HCT116 (cell line): ENCODE measurements at regions not wholly inside any gene's neighbourhood (a gene's known extent, or its start where the extent isn't known, plus 50 kb on each side); places are given as distances from the start of the nearest gene placed in this dataset.

Experiments used
- ATAC-seq: fragments of 200-7000 bp; cut with Tn5 transposase; 2 replicates; pipeline ENCODE4 v1.9.1; 2020; ENCODE audit warnings: mild to moderate bottlenecking, moderate library complexity
- BruUV-seq: library from RNA; stranded (reverse); fragments of 400-500 nt; replicated peaks from 2 replicates; lab custom pipeline; 2021; lab: Mats Ljungman, UMichigan
- CTCF ChIA-PET: fragments of 300-600 bp; sonication (Branson Sonifier 250); formaldehyde crosslinking; loops from one replicate; lab custom pipeline; 2021; ENCODE audit warnings: antibody characterized with exemption; lab: Charles Lee
- POLR2A ChIA-PET: fragments of 300-600, 350-600 bp; sonication (Branson Sonifier 250); formaldehyde crosslinking; loops from one replicate; lab custom pipeline; 2021; ENCODE audit warnings: antibody characterized with exemption; lab: Charles Lee
- RAD21 ChIA-PET, 2 experiments: fragments of 300-600 bp; sonication (Branson Sonifier 250); formaldehyde crosslinking; loops; one replicate each; lab custom pipeline; 2023; ENCODE audit warnings: low total read pairs in 2 of 2; ENCODE audit not compliant: uncharacterized antibody in 2 of 2, unreplicated experiment in 2 of 2, low non-redundant PET in 1 of 2; lab: Charles Lee
- DNase-seq: peaks from one replicate; pipeline ENCODE4 v3.0.0-alpha.2; 2010; ENCODE audit warnings: low read depth, low spot score
- H2AFZ ChIP-seq: fragments of 200-600 bp; shearing (Covaris generic), sonication (generic); 2 replicates; pipeline ENCODE4 v1.6.1; 2017; ENCODE audit warnings: low read depth, mixed run types, mixed read lengths, antibody characterized with exemption, low read length; ENCODE audit not compliant: poor library complexity, severe bottlenecking
- H3K27ac ChIP-seq: 2 replicates; pipeline ENCODE4 v1.5.1; 2012; ENCODE audit warnings: low read depth, low read length
- H3K27me3 ChIP-seq: fragments of 200-600 bp; sonication (generic); 2 replicates; pipeline ENCODE4 v1.6.1; 2016; ENCODE audit warnings: mixed run types, low read length, mixed read lengths; ENCODE audit not compliant: insufficient read depth
- H3K36me3 ChIP-seq, 2 experiments: fragments of 200-500 bp in 1 of 2; fragments of 200-600 bp in 1 of 2; sonication (Bioruptor generic) in 1 of 2; sonication (generic) in 1 of 2; 2 replicates each; pipeline versions ENCODE4 v1.5.1 to v1.6.1; 2014 to 2016; ENCODE audit warnings: low read length in 2 of 2, inconsistent platforms in 1 of 2, mixed read lengths in 1 of 2, mixed run types in 1 of 2; ENCODE audit not compliant: insufficient read depth in 2 of 2, control insufficient read depth in 1 of 2
- H3K4me1 ChIP-seq, 2 experiments: fragments of 200-600 bp in 1 of 2; sonication (generic) in 1 of 2; 2 replicates each; pipeline versions ENCODE4 v1.5.1 to v1.6.1; 2012 to 2017; ENCODE audit warnings: low read length in 2 of 2, inconsistent platforms in 1 of 2, mild to moderate bottlenecking in 1 of 2, mixed read lengths in 1 of 2, mixed run types in 1 of 2, moderate library complexity in 1 of 2; ENCODE audit not compliant: insufficient read depth in 2 of 2, control insufficient read depth in 1 of 2
- H3K4me2 ChIP-seq: fragments of 200-600 bp; sonication (generic); 2 replicates; pipeline ENCODE4 v1.6.1; 2017; ENCODE audit warnings: mixed run types, low read length, mixed read lengths
- H3K4me3 ChIP-seq, 2 experiments: fragments of 200-600 bp in 1 of 2; sonication (generic) in 1 of 2; replicated peaks in 1 of 2; 2 replicates each; pipeline ENCODE4 v1.5.1; 2011 to 2016; ENCODE audit warnings: low read length in 2 of 2, control low read depth in 1 of 2, low read depth in 1 of 2, mild to moderate bottlenecking in 1 of 2, mixed read lengths in 1 of 2, mixed run types in 1 of 2
- H3K79me2 ChIP-seq: fragments of 200-600 bp; sonication (generic); 2 replicates; pipeline ENCODE4 v1.6.1; 2017; ENCODE audit warnings: mild to moderate bottlenecking, mixed run types, low read length, moderate library complexity, mixed read lengths; ENCODE audit not compliant: insufficient read depth
- H3K9ac ChIP-seq: fragments of 200-600 bp; sonication (generic); 2 replicates; pipeline ENCODE4 v1.6.1; 2016; ENCODE audit warnings: low read length, mixed read lengths
- H3K9me2 ChIP-seq: fragments of 200-600 bp; sonication (generic), shearing (Covaris generic); 2 replicates; pipeline ENCODE4 v1.6.1; 2017; ENCODE audit warnings: mixed run types, mild to moderate bottlenecking, moderate library complexity; ENCODE audit not compliant: insufficient read depth
- H3K9me3 ChIP-seq, 2 experiments: fragments of 200-500 bp in 1 of 2; fragments of 200-600 bp in 1 of 2; sonication (Bioruptor generic) in 1 of 2; sonication (generic) in 1 of 2; 2 replicates each; pipeline ENCODE4 v1.6.1; 2014 to 2017; ENCODE audit warnings: low read length in 2 of 2, mixed read lengths in 2 of 2, inconsistent platforms in 1 of 2, low read depth in 1 of 2, mild to moderate bottlenecking in 1 of 2, mixed run types in 1 of 2, moderate library complexity in 1 of 2; ENCODE audit not compliant: control insufficient read depth in 1 of 2, insufficient read depth in 1 of 2
- H4K20me1 ChIP-seq: fragments of 200-600 bp; sonication (generic), shearing (Covaris generic); 2 replicates; pipeline ENCODE4 v1.6.1; 2017; ENCODE audit warnings: mixed run types, mild to moderate bottlenecking, moderate library complexity; ENCODE audit not compliant: insufficient read depth
- ATF3 ChIP-seq: IDR thresholded peaks from 2 replicates; pipeline ENCODE4 v1.6.1; 2012
- ELF1 ChIP-seq: IDR thresholded peaks from 2 replicates; pipeline ENCODE4 v1.6.1; 2012; ENCODE audit warnings: low read depth, borderline replicate concordance
- EZH2phosphoT487 ChIP-seq: fragments of 200-600 bp; IDR thresholded peaks from 2 replicates; pipeline ENCODE4 v1.6.1; 2018; ENCODE audit warnings: antibody characterized with exemption, borderline replicate concordance
- FOSL1 ChIP-seq: IDR thresholded peaks from 2 replicates; pipeline ENCODE4 v1.6.1; 2012; ENCODE audit warnings: low read depth
- POLR2AphosphoS5 ChIP-seq: IDR thresholded peaks from 2 replicates; pipeline ENCODE4 v1.6.1; 2011; ENCODE audit warnings: mild to moderate bottlenecking, low read depth, low read length, moderate library complexity
- SIN3A ChIP-seq: IDR thresholded peaks from 2 replicates; pipeline ENCODE4 v1.6.1; 2012; ENCODE audit warnings: low read depth
- SP1 ChIP-seq: IDR thresholded peaks from 2 replicates; pipeline ENCODE4 v1.6.1; 2012; ENCODE audit warnings: low read depth
- SRF ChIP-seq: IDR thresholded peaks from 2 replicates; pipeline ENCODE4 v1.6.1; 2012; ENCODE audit warnings: low read depth
- ZFX ChIP-seq: fragments of 450-650 bp; IDR thresholded peaks from 2 replicates; pipeline ENCODE4 v1.6.1; 2017
- intact Hi-C: fragments of 100-400 bp; cut with micrococcal nuclease; formaldehyde crosslinking; loops from 2 replicates; pipeline ENCODE4 v1.10.0; 2022

GRCh38 chr5:28707706-28708105, 1669.3 kb upstream of the CDH9 start:
- no peak for TF ChIP-seq EZH2phosphoT487
- TF ChIP-seq ATF3: no peak
- no peak for TF ChIP-seq ELF1
- TF ChIP-seq ZFX: no peak
- TF ChIP-seq SRF: no peak
- TF ChIP-seq SIN3A: no peak
- no peak for TF ChIP-seq POLR2AphosphoS5
- no peak for TF ChIP-seq FOSL1
- Histone ChIP-seq H3K27me3 (no peaks in the 10 kb centered on the region), H3K79me2 (no peaks in the 10 kb centered on the region), H3K9ac (no peak overlapping the region), H3K36me3 (no peaks in the 10 kb centered on the region), H3K4me3 (no peak overlapping the region), H3K4me1 (no peaks in the 10 kb centered on the region), H3K4me2 (no peak overlapping the region), H3K27ac (no peak overlapping the region), H4K20me1 (no peaks in the 10 kb centered on the region), H2AFZ (no peak overlapping the region), H3K9me3 (peaks cover 3 to 9% of the 10 kb centered on the region in 2 experiments; a peak in 2 of 4 replicates), H3K9me2 (no peaks in the 10 kb centered on the region)
- ChIA-PET POLR2A (no interaction called here), CTCF (no interaction called here), RAD21 (no interaction called here)
- DNase-seq: no peak
- BruUV-seq: no TSS peak
- intact Hi-C loops: no loop called here
- ATAC-seq: no peak

GRCh38 chr5:28703651-28704260, 1665.4 kb upstream of the CDH9 start:
- no peak overlapping the region for H3K4me3 ChIP-seq
- no TSS peak for BruUV-seq
- no peak for DNase-seq
- H3K9ac ChIP-seq: no peak overlapping the region
- ChIA-PET RAD21 (no interaction called here), CTCF (no interaction called here), POLR2A (no interaction called here)
- no peak overlapping the region for H3K27ac ChIP-seq
- H3K4me1 ChIP-seq: no peaks in the 10 kb centered on the region
- H3K27me3 ChIP-seq: no peaks in the 10 kb centered on the region
- ATAC-seq: no peak
- H3K9me3 ChIP-seq: peaks cover 6 to 11% of the 10 kb centered on the region in 2 experiments; a peak in 2 of 4 replicates
- intact Hi-C loops: no loop called here
- TF ChIP-seq SP1: no peak
- no peak for TF ChIP-seq POLR2AphosphoS5
- TF ChIP-seq EZH2phosphoT487: no peak
- no peak overlapping the region for H2AFZ ChIP-seq
- no peaks in the 10 kb centered on the region for H3K9me2 ChIP-seq
- H3K36me3 ChIP-seq: no peaks in the 10 kb centered on the region
- H3K79me2 ChIP-seq: no peaks in the 10 kb centered on the region
- H4K20me1 ChIP-seq: no peaks in the 10 kb centered on the region
- H3K4me2 ChIP-seq: no peak overlapping the region
